NCI-H128 (cell line): ENCODE measurements at regions not wholly inside any gene's neighbourhood (a gene's known extent, or its start where the extent isn't known, plus 50 kb on each side); places are given as distances from the start of the nearest gene placed in this dataset.
"Not testable (repeated sequence)": the region's sequence is repeated elsewhere in the genome, so short reads cannot be mapped to it uniquely, and the experiment has no call there.

ENCODE experiments used
- DNase-seq: peaks from one replicate; lab custom pipeline; 2025; ENCODE audit not compliant: unreplicated experiment; lab: John Stamatoyannopoulos, UW

DNA sequence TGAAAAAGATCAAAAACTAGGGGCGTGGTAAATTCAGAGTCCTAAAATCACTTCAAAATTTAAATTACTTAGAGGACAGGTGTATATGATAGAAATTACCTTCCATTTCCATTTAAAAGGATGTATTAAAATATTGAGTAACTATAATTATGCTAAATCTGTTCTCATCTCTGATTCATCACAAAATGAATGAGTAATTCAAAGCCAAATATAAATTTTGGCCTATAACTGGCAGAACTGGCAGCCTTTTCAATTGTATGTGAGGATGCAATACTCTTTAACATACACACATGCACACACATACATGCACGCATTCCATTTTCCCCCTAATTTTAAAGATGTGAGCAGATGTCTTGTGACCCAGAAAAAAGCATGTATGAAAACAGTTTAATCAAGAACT, 194.6 kb downstream of the EPM2A start:
- no peak for DNase-seq

DNA sequence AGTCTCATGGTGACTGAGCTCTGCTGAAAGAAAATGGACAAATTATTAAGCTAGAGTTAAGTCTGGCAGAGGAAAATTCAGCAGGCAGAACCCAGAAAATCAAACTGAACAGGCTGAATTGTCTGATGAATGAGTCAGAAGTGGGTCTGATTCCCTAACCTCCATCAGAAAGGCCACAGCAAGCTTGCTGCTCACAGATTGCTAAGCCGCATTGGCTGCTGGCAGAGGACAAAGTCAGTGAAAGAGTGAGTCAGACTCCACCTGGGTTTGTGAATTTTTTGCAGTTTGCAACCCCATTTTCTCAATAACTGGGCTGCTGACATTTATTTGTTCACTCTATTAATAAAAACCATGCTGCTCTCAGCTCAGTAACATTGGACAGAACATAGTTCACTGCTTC, 191.3 kb downstream of the EPM2A start:
- no peak for DNase-seq

DNA sequence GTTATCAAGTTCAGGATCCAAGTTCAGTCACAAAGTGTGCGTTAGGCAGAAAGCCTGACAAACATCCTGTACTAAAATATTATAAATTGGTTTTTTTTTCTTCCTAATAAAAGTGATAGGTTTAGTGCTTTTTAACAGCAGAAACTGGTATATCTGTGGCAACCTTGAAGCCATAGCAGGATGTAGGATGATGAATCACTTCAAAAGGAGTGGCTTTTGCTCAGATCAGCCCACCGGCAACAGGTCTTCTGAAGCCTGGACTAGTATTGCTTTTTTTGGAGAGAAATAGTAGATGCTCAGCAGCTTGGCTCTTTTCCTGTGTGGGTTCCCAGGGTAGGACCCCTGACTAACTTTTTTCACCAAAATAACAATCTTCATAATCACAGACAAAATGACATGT, 190.8 kb downstream of the EPM2A start:
- no peak for DNase-seq

GRCh38 chr6:145546265-145546664, 189.1 kb downstream of the EPM2A start:
- DNase-seq = no peak

- no peak for DNase-seq
These were observed 187.6 kb downstream of the EPM2A start for GRCh38 chr6:145547594-145548335.

DNA sequence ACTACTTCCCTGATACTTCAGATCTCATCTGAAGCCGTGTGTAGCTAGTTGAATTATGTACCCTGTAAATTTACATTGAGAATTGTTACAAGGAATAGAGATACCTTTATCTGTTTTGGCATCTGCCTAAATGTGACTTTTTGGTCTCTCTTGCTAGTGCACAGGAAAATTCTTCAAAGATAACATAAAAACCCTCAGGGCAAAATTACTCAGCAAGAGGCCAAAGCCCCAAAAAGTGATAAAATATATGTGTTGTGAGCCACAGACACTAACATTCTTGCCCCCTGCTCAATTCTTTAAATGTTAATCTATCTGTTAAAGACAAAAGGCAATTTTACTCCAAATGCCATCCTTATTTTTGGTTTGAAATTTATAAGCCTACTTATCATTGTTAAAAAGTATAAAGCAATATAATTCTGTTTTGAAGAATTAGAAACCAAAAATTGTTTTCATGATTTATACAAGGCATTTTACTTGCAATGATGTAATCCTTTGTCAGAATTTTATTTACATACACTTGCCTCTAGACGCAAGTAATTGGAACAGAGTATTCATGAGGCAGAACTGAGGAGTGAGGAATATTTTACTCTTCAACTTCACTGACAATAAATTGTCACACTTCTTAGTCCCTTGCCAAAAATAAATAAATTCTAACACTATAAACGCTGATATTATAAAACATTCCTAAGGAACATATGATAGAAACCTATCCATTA, 186.2 kb downstream of the EPM2A start:
- DNase-seq = no peak

DNA sequence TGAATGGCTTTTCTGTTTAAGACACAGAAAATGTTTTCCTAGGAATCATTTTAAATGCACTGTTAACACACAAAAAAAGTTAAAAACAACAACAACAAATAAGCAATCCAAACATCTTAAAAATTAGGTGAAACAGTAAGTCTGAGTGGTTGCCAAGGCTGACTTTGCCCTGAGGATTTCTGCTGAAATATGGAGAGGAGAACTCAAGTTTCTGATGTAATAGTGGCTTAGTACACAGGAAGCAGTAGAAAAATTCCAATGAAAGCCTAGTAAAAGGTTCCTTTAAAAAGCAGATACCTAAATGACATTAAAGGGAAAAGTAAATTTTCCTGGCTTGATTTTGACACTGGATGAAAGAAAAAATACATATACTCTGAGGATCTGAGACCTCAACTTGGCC, 184.2 kb downstream of the EPM2A start:
- no peak for DNase-seq

DNA sequence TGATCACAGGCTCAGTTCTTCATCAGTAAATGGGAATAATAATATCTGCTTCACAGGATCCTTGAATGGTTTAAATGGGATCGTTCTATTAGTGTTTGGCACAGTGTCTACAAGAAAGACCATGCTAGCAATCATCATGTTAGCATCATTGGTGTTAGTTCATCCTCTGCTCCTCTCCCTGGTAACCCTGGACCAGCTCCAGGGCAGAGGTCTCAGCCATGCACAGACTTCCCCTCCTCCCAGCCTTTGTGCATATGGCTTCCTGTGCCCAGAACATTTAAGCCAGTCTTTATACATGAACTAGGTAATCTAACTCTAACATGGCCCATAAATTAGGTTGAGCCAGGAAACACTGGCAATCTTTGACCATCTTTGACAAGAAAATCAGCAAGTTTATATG, 180.2 kb downstream of the EPM2A start:
- no peak for DNase-seq

- no peak for DNase-seq
These were observed 177.8 kb downstream of the EPM2A start for GRCh38 chr6:145557474-145557873.

GRCh38 chr6:145559836-145560235, 175.5 kb downstream of the EPM2A start:
- no peak for DNase-seq

DNA sequence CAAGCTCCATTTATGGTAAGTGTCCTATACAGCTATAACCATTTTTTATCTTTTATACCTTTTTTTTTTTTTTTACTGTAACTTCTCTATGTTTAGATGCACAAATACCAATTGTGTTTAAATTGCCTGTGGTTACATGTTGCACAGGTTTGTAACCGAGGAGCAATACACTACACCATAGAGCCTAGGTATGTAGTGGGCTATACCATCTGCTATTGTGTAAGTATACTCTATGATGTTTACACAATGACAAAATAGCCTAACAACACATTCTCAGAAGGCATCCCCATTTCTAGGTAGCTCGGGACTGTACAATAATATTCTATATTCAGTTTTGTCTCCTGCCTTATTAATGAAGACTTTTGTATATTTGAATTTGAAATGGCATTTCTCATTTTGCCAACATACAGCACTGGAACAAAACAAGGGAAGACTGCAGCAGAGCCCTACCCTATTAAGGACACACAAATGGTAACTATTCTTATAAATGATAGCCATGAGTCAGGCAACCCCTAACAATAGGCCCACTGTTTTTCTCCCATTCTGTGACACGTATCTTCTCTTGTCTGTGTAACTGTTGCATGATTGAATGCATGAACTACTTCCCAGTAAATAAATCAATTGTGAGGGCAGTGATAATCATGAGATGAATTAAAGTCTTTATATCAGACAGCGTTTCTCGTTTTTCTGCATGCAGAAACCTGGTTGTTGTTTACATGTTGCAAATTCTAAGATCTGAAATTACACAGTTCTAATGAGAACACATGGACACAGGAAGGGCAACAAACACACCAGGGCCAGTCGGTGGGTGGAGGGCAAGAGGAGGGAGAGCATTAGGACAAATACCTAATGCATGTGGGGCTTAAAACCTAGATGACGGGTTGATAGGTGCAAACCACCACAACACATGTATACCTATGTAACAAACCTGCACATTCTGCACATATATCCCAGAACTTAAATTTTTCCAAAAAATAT, 173.9 kb downstream of the EPM2A start:
- DNase-seq = no peak

DNA sequence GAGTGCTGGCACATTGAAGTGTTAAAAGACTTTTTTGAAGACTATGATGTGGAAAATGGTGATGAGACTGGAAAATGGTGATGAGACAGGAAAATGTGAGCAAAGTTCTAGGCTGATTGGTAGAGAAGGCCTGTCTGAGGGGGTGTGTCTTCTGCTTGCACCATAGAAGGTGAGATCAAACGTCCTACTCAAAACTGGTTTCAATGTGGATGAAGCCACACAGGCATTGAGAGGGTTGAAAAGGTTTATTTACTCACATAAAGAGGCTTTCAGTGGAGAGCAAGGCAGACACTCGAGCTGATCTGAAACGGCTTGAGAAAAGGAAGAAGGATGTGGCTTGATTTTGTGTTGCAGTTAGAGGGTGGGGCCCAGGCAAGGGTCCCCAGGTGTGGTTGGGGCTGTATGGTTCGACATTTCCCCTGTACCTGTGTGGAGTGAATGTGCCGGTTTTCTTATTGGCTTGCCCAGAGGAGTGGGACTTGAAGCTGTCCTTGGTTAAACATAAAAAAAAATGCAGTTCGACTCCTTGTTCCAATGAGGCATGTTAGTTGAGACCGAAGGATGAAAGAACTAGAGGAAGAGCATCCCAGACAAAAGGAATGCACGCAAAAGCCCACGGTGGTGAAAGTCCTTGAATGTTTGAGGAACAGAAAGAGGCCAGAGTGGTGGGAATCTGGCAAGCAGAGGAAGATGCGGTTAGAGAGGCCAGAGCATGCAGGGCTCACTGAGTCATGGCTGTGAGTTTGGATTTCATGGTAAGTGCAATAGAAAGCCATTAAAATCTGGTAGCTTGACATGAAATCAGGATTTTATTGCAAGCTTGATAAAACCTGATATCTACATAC, 172.3 kb downstream of the EPM2A start:
- DNase-seq = no peak

DNA sequence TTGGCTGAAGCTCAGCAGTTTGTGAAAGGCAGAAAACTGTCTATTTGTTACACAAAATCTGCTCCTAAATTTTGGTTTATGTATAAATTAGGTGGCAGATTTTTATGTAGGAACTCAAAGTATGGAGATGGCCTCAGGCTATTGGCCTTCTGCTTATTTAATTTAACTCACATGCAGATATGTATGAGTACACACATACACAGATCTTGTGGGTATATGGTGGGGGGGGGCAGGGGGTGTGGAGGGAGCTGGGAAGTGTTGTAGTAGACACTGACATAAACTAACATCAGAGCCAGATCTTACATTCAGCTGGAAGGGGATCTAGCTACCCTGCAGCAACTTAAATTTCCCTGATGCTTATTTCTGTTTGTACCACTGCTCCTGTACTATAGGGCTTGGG, 170.8 kb downstream of the EPM2A start:
- DNase-seq = no peak

DNA sequence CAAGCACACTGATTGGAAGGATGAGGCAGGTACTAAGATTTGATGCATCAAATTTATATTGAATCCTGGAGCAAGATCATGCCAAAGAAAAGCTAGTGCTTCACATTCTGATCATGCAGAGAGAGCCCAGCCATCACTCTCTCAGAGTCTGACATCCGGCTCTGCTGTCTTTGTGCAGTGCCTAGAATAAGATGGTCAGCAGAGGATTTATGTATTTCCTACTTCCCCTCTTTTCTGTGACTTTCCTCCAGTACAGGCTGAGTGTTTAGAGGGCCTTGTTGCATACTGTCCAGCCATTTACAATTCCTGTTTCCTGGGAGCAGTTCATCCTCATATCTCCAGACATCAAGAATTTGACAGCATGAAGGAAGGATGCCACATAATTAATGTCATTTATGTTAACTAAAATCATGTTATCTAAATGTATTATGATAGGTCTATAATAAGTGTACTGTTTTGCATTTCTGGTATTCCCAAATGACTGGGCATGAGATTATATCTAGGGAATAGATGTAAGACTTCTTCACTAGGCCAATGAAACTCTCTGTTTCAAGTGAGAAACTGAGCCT, 167.6 kb downstream of the EPM2A start:
- no peak for DNase-seq

DNA sequence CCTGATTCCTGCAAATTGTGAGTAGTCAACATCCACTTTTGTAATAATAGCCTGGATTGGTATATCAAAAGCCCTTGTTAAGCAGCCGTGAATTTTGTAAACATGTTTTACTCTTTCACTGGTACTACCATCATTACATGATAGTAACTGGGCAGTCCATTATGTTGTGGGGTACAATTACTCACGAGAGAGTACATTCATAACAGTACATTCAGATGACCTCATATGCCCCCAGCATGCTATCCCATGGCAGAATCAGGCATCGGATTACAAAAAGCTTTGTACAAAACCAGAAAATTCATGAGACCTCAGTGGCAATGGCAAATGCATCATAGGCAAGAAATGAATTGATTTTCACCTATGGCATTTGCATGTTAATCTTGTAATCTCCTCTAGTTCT, 166.2 kb downstream of the EPM2A start:
- DNase-seq = peak; percentile 21

GRCh38 chr6:145570336-145570735, 165.0 kb downstream of the EPM2A start:
- not testable (repeated sequence) for DNase-seq

DNA sequence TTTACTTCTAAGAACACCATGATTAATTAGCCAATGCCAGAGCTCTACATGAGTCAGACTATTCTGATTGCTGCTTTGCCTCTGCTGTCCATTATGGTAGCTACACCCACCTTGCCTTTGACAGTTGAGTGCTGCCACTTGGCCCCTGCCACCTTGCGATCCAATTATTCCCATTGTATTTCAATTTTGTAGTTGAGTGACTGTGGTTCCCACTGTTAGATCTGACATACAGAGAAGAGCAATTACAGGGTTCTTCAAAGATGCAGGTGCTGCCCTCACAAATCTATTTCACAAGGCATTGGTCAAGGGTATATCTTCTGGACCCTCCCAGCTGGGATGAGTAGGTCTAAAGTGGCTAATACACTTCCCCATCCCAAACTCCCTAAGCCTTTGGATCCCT, 161.1 kb downstream of the EPM2A start:
- DNase-seq = not testable (repeated sequence)
